AG10803 (cell line): ENCODE measurements at regions not wholly inside any gene's neighbourhood (a gene's known extent, or its start where the extent isn't known, plus 50 kb on each side); places are given as distances from the start of the nearest gene placed in this dataset.
A peak's percentile ranks its signal among the peaks of the same experiment; 100 is the strongest.

Experiments
- DNase-seq: peaks from one replicate; pipeline ENCODE4 v3.0.0; 2010; ENCODE audit warnings: low read depth
- H3K4me3 ChIP-seq: 2 replicates; pipeline ENCODE4 v1.5.1; 2011; ENCODE audit warnings: mild to moderate bottlenecking, low read length, control low read depth
- CTCF ChIP-seq: conservative IDR thresholded peaks from 2 replicates; pipeline ENCODE4 v1.5.1; 2011; ENCODE audit warnings: mild to moderate bottlenecking, low read length, control low read depth, inconsistent platforms

GRCh38 chr9:97755618-97756267, 58.6 kb upstream of the XPA start:
- no peak for DNase-seq
- H3K4me3 ChIP-seq, result no peak overlapping the region
- TF ChIP-seq CTCF, result no peak

- no peak for DNase-seq
- TF ChIP-seq CTCF, result no peak
- H3K4me3 ChIP-seq, result no peak overlapping the region
Measured at GRCh38 chr9:97756991-97757390, 59.9 kb upstream of the XPA start.

- no peak for DNase-seq
- TF ChIP-seq CTCF, result no peak
- no peak overlapping the region for H3K4me3 ChIP-seq
Measured at GRCh38 chr9:97758334-97758916, 61.3 kb upstream of the XPA start.

GRCh38 chr9:97759581-97760288, 62.6 kb upstream of the XPA start:
- TF ChIP-seq CTCF, result no peak
- peak; percentile 22 for DNase-seq
- no peak overlapping the region for H3K4me3 ChIP-seq

GRCh38 chr9:97761056-97761598, 64.0 kb upstream of the XPA start:
- no peak for DNase-seq
- no peak for TF ChIP-seq CTCF
- no peak overlapping the region for H3K4me3 ChIP-seq

- no peak overlapping the region for H3K4me3 ChIP-seq
- no peak for TF ChIP-seq CTCF
- DNase-seq, result no peak
Measured at GRCh38 chr9:97761879-97762278, 64.7 kb upstream of the XPA start.
